HT-29 (cell line): ENCODE measurements at regions not wholly inside any gene's neighbourhood (a gene's known extent, or its start where the extent isn't known, plus 50 kb on each side); places are given as distances from the start of the nearest gene placed in this dataset.

Experiments used
- DNase-seq: peaks from one replicate; pipeline ENCODE4 v3.0.0-alpha.2; 2015; ENCODE audit warnings: low spot score

DNA sequence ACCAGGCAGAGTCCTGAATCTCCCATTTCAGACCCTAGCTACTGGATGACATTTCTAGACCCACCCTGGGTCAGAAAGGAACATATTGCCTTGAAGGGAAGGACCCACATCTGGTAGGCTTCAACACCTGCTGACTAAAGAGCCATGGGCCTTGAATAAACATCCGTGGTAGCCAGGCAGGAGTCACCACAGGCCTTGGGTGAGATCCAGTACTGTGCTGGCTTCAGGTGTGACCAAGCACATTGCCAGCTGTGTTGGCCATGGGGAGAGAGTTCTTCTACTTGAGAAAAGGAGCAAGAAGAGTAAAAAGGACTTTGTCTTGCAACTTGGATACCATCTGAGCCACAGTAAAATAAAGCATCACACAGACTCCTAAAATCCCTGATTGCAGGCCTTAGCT, 332.6 kb downstream of the SLC16A7 start:
- no peak for DNase-seq

DNA sequence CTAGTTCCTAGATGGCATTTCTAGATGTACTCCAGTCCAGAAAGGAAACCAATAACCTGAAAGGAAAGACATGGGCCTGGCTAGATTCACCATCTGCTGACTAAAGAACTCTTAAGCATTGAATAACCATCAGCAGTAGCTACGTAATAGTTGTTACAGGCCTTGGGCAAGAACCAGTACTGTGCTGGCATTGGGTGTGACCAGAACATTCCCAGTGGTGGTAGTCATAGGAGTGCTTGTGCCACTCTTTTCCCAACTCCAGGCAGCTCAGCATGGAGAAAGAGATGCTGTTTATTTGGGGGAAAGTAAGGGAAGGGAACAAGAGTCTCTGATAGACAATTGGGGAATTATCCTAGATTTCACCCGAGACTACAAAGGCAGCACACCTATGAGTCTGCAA, 333.3 kb downstream of the SLC16A7 start:
- DNase-seq = no peak

DNA sequence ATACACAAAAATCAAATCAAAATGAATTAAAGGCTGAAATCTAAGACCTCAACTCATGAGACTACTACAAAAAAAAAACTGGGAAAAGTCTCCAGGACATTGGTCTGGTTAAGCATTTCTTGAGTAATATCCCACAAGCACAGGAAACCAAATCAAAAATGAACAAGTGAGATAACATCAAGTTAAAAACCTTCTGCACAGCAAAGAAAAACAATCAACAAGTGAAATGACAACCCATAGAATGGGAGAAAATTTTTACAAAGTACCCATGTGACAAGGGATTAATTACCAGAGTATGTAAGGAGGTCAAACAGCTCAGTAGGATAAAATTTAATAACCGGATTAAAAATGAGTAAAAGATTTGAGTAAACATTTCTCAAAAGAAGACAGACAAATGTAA, 338.7 kb downstream of the SLC16A7 start:
- DNase-seq = no peak

DNA sequence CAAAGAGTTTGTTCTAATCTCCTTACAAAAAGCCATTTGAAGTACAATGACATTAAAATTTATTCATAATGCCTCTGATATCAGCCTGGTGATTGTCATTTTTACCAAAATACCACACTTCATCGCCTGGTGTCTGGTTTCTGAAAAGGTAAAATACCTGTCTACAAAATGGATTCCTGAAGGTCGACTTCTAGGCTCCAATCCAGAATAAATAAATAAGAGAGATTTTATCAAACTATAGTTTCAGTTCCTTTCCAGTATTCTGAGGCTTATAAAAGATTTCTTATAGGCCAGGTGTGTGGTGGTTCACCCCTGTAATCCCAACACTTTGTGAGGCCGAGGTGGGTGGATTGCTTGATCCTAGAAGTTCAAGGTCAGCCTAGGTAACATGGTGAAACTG, 340.7 kb downstream of the SLC16A7 start:
- peak; percentile 35 for DNase-seq

DNA sequence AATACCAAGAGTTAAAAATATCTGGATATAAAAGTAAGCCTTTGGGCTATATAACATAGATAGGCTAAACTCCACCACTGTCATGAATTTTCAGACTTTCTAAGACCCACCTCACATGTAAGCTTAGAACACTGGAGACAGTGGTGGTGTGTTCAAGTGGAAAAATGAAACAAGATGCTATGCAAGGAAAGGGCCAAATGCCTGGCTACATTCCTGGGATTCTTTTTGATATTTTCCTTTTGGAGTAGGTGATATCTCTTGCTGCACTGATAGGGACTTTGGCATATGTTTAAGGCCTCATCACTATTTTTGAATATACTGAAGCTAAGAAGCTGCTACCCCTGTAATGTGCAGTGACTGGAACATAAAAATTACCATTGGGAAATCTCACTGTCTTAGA, 341.3 kb downstream of the SLC16A7 start:
- DNase-seq = no peak

DNA sequence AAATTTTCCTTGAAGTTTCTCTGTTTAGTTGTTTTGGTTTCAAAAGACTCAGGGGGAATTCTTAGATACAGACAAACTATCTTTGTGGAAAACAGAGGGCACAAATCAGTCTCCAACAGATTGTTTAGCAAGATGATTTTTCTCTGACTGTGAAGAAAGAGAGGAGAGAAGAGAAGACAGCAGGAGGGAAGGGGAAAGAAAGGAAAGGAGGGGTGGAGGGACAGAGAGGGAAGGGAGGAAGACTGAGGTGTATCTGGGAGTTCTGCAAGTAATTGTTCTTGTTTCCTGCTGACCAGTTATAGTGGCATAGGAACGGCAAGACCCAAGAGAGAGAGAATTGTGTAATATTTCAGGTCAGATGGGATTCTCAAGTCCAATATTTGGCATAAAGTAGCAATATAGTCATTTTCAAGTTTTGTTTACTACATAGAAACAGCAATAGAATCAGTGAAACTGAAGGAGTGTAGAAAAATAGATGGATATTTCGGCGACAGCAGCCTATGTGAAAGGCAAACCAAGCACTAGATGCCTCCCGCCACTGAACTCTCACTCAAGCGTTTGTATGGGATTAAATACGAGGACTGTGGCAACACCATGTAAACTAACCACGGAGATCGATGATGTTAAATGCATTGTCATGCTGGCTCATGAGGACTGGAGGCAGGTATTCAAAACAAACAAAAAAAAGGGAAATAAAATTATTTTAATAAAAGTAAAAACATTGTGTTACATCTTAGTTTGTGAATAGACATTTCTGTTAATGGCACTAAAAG, 342.5 kb downstream of the SLC16A7 start:
- DNase-seq = no peak

DNA sequence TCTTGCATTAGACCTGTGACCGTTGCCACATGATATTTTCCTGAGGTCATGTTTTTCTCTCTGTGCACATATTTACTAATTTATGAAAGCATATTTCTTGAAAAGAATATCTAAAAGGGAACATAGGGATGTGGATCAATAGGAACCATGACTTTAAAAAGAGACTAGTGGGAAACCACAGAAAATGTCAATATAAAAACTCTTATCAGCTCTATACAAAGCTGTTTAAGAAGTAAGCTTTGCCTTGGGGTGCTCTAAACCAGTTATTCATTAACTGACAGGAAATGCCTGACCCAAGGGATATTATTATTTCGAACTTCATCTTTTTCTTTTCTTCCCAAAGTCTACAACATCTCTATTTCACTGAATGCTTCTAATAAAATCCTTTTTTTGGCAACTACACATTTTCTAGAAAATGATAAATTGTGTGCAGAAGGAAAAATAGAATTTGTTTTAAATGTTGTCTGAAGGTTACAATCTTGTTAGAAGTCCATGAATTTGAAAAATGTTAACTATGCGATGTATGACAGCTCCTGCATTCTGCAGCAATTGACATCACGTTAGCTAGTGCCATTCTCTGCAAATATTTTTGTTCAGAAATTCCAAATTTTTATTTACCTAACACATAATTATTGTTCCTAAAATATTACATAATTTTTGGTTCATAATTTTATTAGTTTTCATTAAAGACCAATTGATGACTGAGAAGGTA, 345.0 kb downstream of the SLC16A7 start:
- DNase-seq = peak; percentile 22

DNA sequence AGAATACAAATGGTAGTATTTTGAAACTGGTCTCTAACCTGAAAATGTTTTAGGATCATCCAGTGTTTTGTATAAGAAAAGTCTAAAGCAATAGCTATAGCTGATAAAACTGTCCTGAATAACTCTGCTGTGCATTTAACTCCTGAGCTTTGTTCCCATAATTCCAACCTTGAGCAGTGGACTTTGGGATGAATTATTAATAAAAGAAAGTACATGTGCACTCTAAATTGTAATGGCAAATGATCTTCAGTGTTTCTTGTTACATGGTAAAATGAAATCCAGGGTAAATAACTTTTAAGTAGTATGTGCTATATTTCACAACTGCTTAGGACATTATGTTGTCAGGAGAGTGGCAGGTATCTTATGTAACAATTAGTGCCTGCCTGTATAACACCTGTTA, 345.6 kb downstream of the SLC16A7 start:
- no peak for DNase-seq

DNA sequence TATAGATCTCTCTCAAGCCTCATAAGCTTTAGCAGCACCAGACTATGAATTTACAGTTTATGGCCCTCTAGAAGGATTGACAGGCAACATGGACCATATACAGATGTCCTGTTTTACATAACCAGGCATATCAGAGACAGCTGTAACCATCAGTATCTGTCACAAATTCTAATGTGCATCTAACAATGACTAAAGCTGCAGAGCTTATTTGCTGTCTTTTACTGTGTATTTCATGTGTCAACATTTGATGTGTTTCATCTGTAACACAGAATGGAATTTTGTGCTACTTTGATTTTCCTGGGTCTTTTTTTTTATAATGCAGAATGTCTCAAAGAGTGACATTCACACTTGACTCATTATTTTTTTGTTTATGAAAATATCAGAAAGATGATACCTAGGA, 348.3 kb downstream of the SLC16A7 start:
- no peak for DNase-seq

DNA sequence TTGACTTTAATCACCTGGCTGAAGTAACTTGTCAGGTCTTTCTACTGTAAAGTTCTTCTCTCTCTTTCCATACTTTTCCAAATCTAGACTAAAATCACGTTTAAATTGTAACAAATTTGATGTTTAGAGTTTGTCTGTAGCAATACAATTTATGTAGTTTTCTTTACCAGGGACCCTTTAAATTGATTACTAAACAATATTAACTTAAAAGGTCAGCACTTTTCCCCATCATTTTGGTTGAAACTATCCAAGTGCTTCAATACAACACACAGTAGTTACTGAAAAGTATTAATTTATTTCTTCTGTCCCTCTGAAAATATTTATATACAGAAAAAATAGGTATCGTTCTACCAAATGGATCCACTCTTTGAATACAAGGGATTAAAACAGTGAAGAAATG, 350.8 kb downstream of the SLC16A7 start:
- no peak for DNase-seq

DNA sequence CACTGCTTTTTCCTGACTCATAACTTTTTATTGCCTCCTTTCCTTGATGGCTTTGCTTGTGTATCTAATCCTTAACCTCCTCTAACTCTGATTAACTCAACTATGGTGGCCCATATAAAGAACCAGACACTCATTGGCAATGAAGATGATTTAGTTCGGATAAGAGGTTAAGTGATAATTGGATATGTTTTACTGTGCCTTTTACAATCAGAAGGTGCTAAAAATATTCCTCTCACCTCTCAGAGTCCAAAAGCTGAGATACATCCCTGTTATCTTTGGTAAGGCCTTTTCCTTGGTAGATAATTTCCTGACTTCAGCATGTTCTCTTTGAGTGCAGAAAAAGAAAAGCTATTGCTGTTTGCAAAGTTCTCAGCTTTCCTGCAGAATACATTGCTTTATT, 367.7 kb downstream of the SLC16A7 start:
- no peak for DNase-seq

DNA sequence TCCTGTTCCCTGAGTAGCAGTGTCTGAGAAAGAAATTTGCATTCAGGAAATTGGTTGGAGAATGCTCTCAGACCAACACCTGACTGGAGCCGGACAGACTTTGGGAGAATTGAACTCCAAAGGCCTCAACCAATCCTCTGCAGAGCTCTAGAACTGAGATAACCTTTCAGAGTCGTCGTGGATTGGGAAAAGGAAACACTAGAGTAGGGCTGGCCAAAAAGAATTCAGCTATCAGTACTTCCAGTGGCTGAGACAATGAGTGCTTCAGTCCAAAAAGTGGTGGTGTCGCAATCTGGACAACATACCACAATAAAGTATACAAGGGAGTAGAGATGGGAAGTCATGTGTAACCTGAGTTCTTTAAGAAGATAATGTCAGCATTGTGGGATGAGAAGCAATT, 377.1 kb downstream of the SLC16A7 start:
- peak; percentile 46 for DNase-seq

DNA sequence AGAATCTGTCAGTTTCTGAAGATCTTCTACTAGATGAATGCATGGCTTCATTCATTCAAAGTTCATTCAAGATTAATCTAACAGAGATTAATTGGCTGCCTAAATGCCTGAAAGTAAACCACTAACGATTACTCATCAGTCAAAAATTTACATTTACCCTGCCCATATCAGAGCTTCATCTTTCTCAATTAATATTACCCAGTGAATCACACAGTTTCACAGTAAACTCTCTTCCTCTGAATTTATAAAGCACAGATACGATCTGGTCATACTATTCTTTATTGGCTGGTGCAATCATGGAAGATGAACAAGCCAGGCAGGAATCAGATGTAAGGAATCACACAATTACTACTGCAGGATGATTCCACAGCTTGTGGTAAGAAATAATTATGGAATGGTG, 377.7 kb downstream of the SLC16A7 start:
- DNase-seq = peak; percentile 52

DNA sequence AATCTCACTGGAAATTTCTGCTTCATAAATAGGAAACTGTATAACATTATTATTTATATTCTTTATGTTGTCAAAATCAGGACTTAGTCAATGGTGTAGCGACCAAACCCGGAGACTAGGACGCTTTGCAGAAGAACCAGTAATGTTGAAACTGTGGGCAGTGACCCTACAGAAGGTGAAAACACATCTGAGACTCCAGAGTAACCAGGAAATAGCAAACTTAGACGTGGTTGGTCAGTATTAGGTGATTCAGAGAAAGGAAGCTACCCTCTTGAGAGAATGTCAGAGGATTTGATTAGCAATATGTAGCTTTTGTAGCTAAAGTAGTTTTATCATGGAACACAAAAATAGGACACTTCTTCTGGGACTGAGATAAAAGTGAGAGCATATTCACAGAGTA, 381.9 kb downstream of the SLC16A7 start:
- no peak for DNase-seq

DNA sequence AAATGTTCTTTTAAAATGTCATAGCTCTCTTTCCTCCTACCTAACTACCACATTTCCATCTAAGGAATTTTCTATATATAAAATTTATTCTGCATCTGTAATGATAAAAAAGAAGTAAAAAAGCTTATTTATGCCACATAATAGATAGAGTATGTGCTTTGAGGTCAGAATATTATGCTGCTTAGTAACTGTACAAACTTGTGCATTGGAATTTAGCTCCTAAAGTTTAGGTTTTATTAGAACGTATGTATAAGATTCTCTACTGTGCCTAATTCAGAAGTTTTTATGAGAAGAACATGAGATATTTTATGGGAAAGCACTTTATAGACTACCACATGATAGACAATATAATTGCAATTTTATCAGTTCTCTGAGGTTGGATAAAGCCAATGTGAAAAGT, 384.6 kb downstream of the SLC16A7 start:
- no peak for DNase-seq

DNA sequence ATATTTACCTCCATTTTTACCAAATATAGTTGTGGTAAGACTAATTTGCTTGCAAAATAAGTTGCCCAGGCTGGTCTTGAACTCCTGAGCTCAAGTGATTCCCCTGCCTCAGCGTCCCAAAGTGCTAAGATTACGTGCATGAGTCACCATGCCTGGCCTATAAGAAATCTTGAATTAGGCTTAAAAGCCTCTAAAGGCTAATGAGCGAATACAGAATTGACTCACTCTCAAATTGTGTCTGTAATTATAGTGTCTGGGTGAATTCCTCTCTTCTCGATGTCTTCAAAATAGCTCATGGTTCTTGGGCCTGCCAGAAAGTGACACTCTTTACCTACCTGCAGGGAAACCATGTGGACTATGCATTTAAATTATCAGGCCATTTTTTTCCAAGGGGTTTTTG, 403.5 kb downstream of the SLC16A7 start:
- DNase-seq = no peak

DNA sequence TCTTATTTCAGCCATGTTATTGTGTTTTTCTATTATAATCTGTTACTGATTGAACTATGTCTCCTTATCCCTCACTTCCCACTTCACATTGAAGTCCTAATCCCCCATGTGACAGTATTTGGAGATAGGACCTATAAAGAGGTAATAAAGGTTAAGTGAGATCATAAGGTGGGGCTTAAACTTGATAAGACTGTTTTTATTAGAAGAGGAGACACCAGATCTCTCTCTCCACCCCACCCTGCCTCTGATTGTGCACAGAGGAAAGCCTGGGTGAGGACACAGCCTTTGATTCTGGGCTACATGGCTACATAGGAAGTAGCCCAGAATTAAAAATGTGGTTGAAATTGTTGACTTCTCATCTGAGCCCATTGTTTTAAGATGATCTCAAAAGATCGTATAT, 414.7 kb downstream of the SLC16A7 start:
- DNase-seq = no peak

DNA sequence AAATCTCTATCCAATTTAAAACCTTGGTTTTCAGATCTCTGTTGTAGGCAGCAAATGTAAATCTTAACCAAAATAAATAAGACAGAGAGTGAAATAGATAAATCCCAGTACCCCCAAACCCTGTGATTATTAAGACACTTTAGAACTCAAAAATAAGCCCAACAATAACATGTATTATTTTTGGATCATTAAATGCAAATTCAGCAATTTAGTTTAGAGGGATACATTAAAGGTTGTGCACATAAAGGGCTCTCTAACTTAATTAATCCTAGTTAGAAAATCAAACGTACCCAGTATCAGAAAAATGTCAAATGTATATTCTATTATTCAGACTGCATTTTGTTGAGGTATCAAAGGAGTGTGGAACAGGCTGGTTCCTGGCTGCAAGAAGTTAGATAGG, 416.8 kb downstream of the SLC16A7 start:
- DNase-seq = no peak

DNA sequence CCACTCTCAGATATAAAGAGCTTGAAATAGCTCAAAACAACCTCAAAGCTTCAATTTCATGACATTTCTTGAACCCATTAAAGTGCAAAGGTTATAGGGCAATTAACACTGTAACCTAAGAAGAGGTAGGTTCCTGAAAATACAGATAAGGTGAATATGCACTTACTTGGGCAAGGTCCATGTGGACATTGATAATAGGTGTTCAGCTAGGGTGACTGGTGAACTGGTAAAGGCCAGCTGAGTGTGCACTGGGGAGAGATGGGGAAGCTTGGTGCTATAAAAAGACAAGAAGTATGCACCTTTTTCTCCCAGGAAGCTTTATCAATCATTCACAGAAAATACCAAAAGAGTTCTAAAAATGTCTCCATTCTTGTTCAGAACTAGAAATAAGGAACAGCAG, 418.6 kb downstream of the SLC16A7 start:
- no peak for DNase-seq

DNA sequence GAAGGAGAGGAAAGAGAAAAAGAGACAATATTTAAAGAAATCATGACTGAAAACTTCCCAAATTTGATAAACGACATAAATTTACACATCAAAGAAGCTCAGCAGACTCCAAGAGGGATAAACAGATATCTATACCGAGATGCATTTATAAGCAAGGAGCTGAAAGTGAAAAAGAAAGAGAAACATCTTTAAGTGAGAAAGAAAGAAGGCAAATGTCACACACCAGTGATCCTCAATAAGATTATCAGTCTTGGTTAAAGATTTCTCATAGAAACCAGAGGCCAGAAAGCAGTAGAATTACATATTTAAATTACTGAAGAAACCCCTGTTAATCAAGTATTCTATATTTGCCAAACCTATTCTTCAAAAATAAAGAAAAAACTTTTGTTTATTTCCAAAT, 424.2 kb downstream of the SLC16A7 start:
- no peak for DNase-seq

DNA sequence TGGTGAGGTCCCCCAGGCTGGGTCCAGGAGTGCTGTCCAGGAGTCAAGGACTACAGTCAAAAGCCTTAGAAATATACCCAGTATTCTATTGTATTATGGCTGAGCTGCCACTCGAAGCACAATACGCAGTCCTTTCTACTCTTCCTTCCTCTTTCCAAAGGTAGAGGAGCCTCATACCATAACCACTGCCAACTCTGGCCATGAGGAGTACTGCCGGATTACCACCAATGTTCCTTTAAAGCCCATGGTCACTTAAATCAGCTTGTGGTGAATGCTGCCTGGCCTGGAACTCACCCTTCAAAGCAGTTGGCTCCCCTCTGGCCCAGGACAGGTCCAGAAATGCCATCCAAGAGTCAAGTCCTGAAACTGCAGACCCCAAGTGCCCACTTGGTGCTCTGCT, 425.4 kb downstream of the SLC16A7 start:
- no peak for DNase-seq

DNA sequence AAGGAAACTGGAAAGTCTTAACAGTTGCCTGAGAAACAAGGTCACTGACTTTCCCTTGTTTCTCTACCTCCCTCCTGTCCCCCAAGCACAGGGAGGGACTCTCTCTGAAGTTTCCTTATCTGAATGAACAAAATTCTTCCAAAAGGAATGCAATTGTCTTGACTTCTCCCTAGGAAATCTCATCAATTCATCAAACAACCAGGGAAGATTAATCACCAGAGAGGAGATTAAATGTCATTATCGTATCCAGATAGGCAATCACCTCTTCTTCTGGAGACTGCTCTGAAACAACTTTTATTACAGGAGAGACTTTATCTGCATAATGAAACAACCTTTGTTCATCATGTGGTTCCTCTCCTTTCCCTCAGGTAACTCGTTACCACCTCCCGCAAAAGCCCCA, 431.4 kb downstream of the SLC16A7 start:
- DNase-seq = no peak

DNA sequence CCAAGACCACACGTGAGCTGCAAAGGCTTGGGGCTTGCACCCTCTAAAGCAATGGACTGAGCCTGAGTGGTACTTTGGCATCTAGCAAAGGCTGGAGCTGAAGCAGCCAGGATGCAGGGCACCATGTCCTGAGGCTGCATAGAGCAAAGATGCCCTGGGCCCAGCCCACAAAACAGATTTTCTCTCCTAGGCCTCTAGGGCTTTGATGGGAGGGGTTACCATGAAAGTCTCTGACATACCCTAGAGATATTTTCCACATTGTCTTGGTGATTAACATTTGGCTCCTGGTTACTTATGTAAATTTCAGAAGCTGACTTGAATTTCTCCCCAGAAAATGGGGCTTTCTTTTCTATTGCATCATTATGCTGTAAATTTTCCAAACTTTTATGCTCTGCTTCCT, 438.3 kb downstream of the SLC16A7 start:
- no peak for DNase-seq

DNA sequence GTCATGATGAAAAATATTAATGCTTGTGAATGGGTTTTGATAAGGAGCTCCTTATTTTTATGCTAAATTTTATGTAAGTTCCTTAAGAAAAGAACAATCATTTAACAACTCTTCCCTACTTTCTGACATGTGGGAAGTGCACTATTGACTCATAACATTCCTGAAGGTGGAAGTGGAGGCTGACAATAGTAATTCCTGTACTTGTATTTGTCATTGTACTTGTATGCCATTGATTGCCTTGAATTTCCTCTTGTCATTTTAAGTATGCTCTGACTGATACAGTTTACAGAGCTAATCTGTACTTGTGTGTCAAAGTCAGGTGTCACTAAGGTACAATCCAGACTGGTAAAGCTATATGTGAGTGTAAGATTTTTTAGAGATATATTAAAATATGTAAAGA, 440.0 kb downstream of the SLC16A7 start:
- no peak for DNase-seq
